ENCODE measurements at regions not wholly inside any gene's neighbourhood (a gene's known extent, or its start where the extent isn't known, plus 50 kb on each side); places are given as distances from the start of the nearest gene placed in this dataset.

GRCh38 chr4:147060151-147060931, 114.7 kb upstream of the TTC29 start:
- CTCF ChIA-PET: interaction anchor here (0.6 to 0.9 kb wide), 2 partner anchors 9 to 925 kb away, joined by 3 read pairs; no protein-coding TSS in a partner anchor
- Histone ChIP-seq H3K9me3 (ENCODE audit: control extremely low read depth in 1 of 5, control insufficient read depth in 4 of 5, insufficient read depth in 2 of 5, low read depth in 1 of 5, low read length in 4 of 5) (no peaks in the 10 kb centered on the region), H3K27ac (ENCODE audit: insufficient read depth in 1 of 2, low read depth in 1 of 2, low read length in 2 of 2, poor library complexity in 1 of 2, severe bottlenecking in 2 of 2) (no peak overlapping the region), H3K36me3 (ENCODE audit: control insufficient read depth in 4 of 4, insufficient read depth in 4 of 4, low read length in 3 of 4) (no peaks in the 10 kb centered on the region), H3K4me3 (ENCODE audit: control insufficient read depth in 1 of 7, extremely low read depth in 1 of 7, insufficient read depth in 4 of 7, low read depth in 2 of 7, low read length in 6 of 7) (no peak overlapping the region), H3K27me3 (replicated peaks in 2 of 5; ENCODE audit: control insufficient read depth in 4 of 5, insufficient read depth in 5 of 5, low read length in 4 of 5) (peaks cover 0 to 3% (median 0%) of the 10 kb centered on the region in 5 experiments), H3K4me1 (ENCODE audit: control extremely low read depth in 1 of 4, control insufficient read depth in 4 of 4, insufficient read depth in 4 of 4, low read length in 3 of 4) (peaks cover 0 to 3% (median under 1%) of the 10 kb centered on the region in 4 experiments)
- no peak for DNase-seq
- POLR2A ChIA-PET: no interaction called here
- WGBS (ENCODE audit: insufficient coverage): 94% methylated on average over 3 of the region's 4 CpGs

- CTCF ChIA-PET: no interaction called here
These were observed 119.2 kb upstream of the TTC29 start for GRCh38 chr4:147064856-147065255.

GRCh38 chr4:147068564-147068963, 122.9 kb upstream of the TTC29 start:
- Histone ChIP-seq H3K36me3 (ENCODE audit: control insufficient read depth in 4 of 4, insufficient read depth in 4 of 4, low read length in 3 of 4) (no peaks in the 10 kb centered on the region), H3K27me3 (replicated peaks in 2 of 5; ENCODE audit: control insufficient read depth in 4 of 5, insufficient read depth in 5 of 5, low read length in 4 of 5) (peaks cover 0 to 3% (median 0%) of the 10 kb centered on the region in 5 experiments), H3K9me3 (ENCODE audit: control extremely low read depth in 1 of 5, control insufficient read depth in 4 of 5, insufficient read depth in 2 of 5, low read depth in 1 of 5, low read length in 4 of 5) (peaks cover 0 to 8% (median 2%) of the 10 kb centered on the region in 5 experiments), H3K27ac (ENCODE audit: insufficient read depth in 1 of 2, low read depth in 1 of 2, low read length in 2 of 2, poor library complexity in 1 of 2, severe bottlenecking in 2 of 2) (no peak overlapping the region), H3K4me3 (ENCODE audit: control insufficient read depth in 1 of 7, extremely low read depth in 1 of 7, insufficient read depth in 4 of 7, low read depth in 2 of 7, low read length in 6 of 7) (no peak overlapping the region), H3K4me1 (ENCODE audit: control extremely low read depth in 1 of 4, control insufficient read depth in 4 of 4, insufficient read depth in 4 of 4, low read length in 3 of 4) (no peaks in the 10 kb centered on the region)
- no peak for DNase-seq
- 94% methylated on average over 2 of the region's 4 CpGs for WGBS (ENCODE audit: insufficient coverage)
- CTCF ChIA-PET: interaction anchor here (0.9 kb wide), 1 partner anchor 8 kb away, joined by 3 read pairs; no protein-coding TSS in a partner anchor
- POLR2A ChIA-PET: interaction anchor here (0.6 kb wide), 1 partner anchor 47 kb away, joined by 5 read pairs; no protein-coding TSS in a partner anchor

More at GRCh38 chr4:147064856-147065255, 119.2 kb upstream of the TTC29 start:
- Histone ChIP-seq H3K4me3 (ENCODE audit: control insufficient read depth in 1 of 7, extremely low read depth in 1 of 7, insufficient read depth in 4 of 7, low read depth in 2 of 7, low read length in 6 of 7) (no peak overlapping the region), H3K9me3 (ENCODE audit: control extremely low read depth in 1 of 5, control insufficient read depth in 4 of 5, insufficient read depth in 2 of 5, low read depth in 1 of 5, low read length in 4 of 5) (peaks cover 0 to 3% (median 0%) of the 10 kb centered on the region in 5 experiments), H3K27ac (ENCODE audit: insufficient read depth in 1 of 2, low read depth in 1 of 2, low read length in 2 of 2, poor library complexity in 1 of 2, severe bottlenecking in 2 of 2) (no peak overlapping the region), H3K27me3 (replicated peaks in 2 of 5; ENCODE audit: control insufficient read depth in 4 of 5, insufficient read depth in 5 of 5, low read length in 4 of 5) (peaks cover 0 to 3% (median 0%) of the 10 kb centered on the region in 5 experiments), H3K4me1 (ENCODE audit: control extremely low read depth in 1 of 4, control insufficient read depth in 4 of 4, insufficient read depth in 4 of 4, low read length in 3 of 4) (no peaks in the 10 kb centered on the region), H3K36me3 (ENCODE audit: control insufficient read depth in 4 of 4, insufficient read depth in 4 of 4, low read length in 3 of 4) (no peaks in the 10 kb centered on the region)
- POLR2A ChIA-PET: no interaction called here
- WGBS (ENCODE audit: insufficient coverage): 90% methylated on average over 5 of the region's 5 CpGs
- no peak for DNase-seq

- CTCF ChIA-PET: no interaction called here
- POLR2A ChIA-PET: no interaction called here
- H3K36me3 ChIP-seq (ENCODE audit: control insufficient read depth in 4 of 4, insufficient read depth in 4 of 4, low read length in 3 of 4): no peaks in the 10 kb centered on the region
- no peak for DNase-seq
- H3K4me1 ChIP-seq (ENCODE audit: control extremely low read depth in 1 of 4, control insufficient read depth in 4 of 4, insufficient read depth in 4 of 4, low read length in 3 of 4): no peaks in the 10 kb centered on the region
- peaks cover 0 to 8% (median 2%) of the 10 kb centered on the region in 5 experiments for H3K9me3 ChIP-seq (ENCODE audit: control extremely low read depth in 1 of 5, control insufficient read depth in 4 of 5, insufficient read depth in 2 of 5, low read depth in 1 of 5, low read length in 4 of 5)
- no peak overlapping the region for H3K4me3 ChIP-seq (ENCODE audit: control insufficient read depth in 1 of 7, extremely low read depth in 1 of 7, insufficient read depth in 4 of 7, low read depth in 2 of 7, low read length in 6 of 7)
- H3K27me3 ChIP-seq (replicated peaks in 2 of 5; ENCODE audit: control insufficient read depth in 4 of 5, insufficient read depth in 5 of 5, low read length in 4 of 5): no peaks in the 10 kb centered on the region
- 100% methylated on average over 5 of the region's 6 CpGs for WGBS (ENCODE audit: insufficient coverage)
- no peak overlapping the region for H3K27ac ChIP-seq (ENCODE audit: insufficient read depth in 1 of 2, low read depth in 1 of 2, low read length in 2 of 2, poor library complexity in 1 of 2, severe bottlenecking in 2 of 2)
These were observed 125.6 kb upstream of the TTC29 start for GRCh38 chr4:147071209-147071740.

GRCh38 chr4:147076179-147076578, 130.5 kb upstream of the TTC29 start:
- Histone ChIP-seq H3K27ac (ENCODE audit: insufficient read depth in 1 of 2, low read depth in 1 of 2, low read length in 2 of 2, poor library complexity in 1 of 2, severe bottlenecking in 2 of 2) (no peak overlapping the region), H3K4me3 (ENCODE audit: control insufficient read depth in 1 of 7, extremely low read depth in 1 of 7, insufficient read depth in 4 of 7, low read depth in 2 of 7, low read length in 6 of 7) (no peak overlapping the region), H3K27me3 (replicated peaks in 2 of 5; ENCODE audit: control insufficient read depth in 4 of 5, insufficient read depth in 5 of 5, low read length in 4 of 5) (peaks cover 0 to 2% (median 0%) of the 10 kb centered on the region in 5 experiments), H3K4me1 (ENCODE audit: control extremely low read depth in 1 of 4, control insufficient read depth in 4 of 4, insufficient read depth in 4 of 4, low read length in 3 of 4) (no peaks in the 10 kb centered on the region), H3K9me3 (ENCODE audit: control extremely low read depth in 1 of 5, control insufficient read depth in 4 of 5, insufficient read depth in 2 of 5, low read depth in 1 of 5, low read length in 4 of 5) (peaks cover 0 to 6% (median 0%) of the 10 kb centered on the region in 5 experiments), H3K36me3 (ENCODE audit: control insufficient read depth in 4 of 4, insufficient read depth in 4 of 4, low read length in 3 of 4) (no peaks in the 10 kb centered on the region)
- POLR2A ChIA-PET: no interaction called here
- WGBS (ENCODE audit: insufficient coverage): no CpG with 5 or more reads among the region's 2 CpGs
- no peak for DNase-seq
- CTCF ChIA-PET: no interaction called here

GRCh38 chr4:147076728-147077127, 131.1 kb upstream of the TTC29 start:
- Histone ChIP-seq H3K4me3 (ENCODE audit: control insufficient read depth in 1 of 7, extremely low read depth in 1 of 7, insufficient read depth in 4 of 7, low read depth in 2 of 7, low read length in 6 of 7) (no peak overlapping the region), H3K4me1 (ENCODE audit: control extremely low read depth in 1 of 4, control insufficient read depth in 4 of 4, insufficient read depth in 4 of 4, low read length in 3 of 4) (no peaks in the 10 kb centered on the region), H3K27me3 (replicated peaks in 2 of 5; ENCODE audit: control insufficient read depth in 4 of 5, insufficient read depth in 5 of 5, low read length in 4 of 5) (peaks cover 0 to 4% (median 0%) of the 10 kb centered on the region in 5 experiments), H3K36me3 (ENCODE audit: control insufficient read depth in 4 of 4, insufficient read depth in 4 of 4, low read length in 3 of 4) (no peaks in the 10 kb centered on the region), H3K9me3 (ENCODE audit: control extremely low read depth in 1 of 5, control insufficient read depth in 4 of 5, insufficient read depth in 2 of 5, low read depth in 1 of 5, low read length in 4 of 5) (peaks cover 0 to 6% (median 0%) of the 10 kb centered on the region in 5 experiments), H3K27ac (ENCODE audit: insufficient read depth in 1 of 2, low read depth in 1 of 2, low read length in 2 of 2, poor library complexity in 1 of 2, severe bottlenecking in 2 of 2) (no peak overlapping the region)
- DNase-seq: no peak
- ChIA-PET CTCF (no interaction called here), POLR2A (no interaction called here)

GRCh38 chr4:147078362-147078761, 132.7 kb upstream of the TTC29 start:
- DNase-seq: no peak
- POLR2A ChIA-PET: no interaction called here

More at GRCh38 chr4:147078362-147078761, 132.7 kb upstream of the TTC29 start:
- Histone ChIP-seq H3K27ac (ENCODE audit: insufficient read depth in 1 of 2, low read depth in 1 of 2, low read length in 2 of 2, poor library complexity in 1 of 2, severe bottlenecking in 2 of 2) (no peak overlapping the region), H3K4me1 (ENCODE audit: control extremely low read depth in 1 of 4, control insufficient read depth in 4 of 4, insufficient read depth in 4 of 4, low read length in 3 of 4) (no peaks in the 10 kb centered on the region), H3K36me3 (ENCODE audit: control insufficient read depth in 4 of 4, insufficient read depth in 4 of 4, low read length in 3 of 4) (no peaks in the 10 kb centered on the region), H3K27me3 (replicated peaks in 2 of 5; ENCODE audit: control insufficient read depth in 4 of 5, insufficient read depth in 5 of 5, low read length in 4 of 5) (peaks cover 0 to 4% (median 0%) of the 10 kb centered on the region in 5 experiments), H3K9me3 (ENCODE audit: control extremely low read depth in 1 of 5, control insufficient read depth in 4 of 5, insufficient read depth in 2 of 5, low read depth in 1 of 5, low read length in 4 of 5) (no peaks in the 10 kb centered on the region), H3K4me3 (ENCODE audit: control insufficient read depth in 1 of 7, extremely low read depth in 1 of 7, insufficient read depth in 4 of 7, low read depth in 2 of 7, low read length in 6 of 7) (no peak overlapping the region)
- CTCF ChIA-PET: no interaction called here

Measured in common myeloid progenitor, CD34-positive (primary cell).